ENCODE measurements at regions not wholly inside any gene's neighbourhood (a gene's known extent, or its start where the extent isn't known, plus 50 kb on each side); places are given as distances from the start of the nearest gene placed in this dataset.

DNA sequence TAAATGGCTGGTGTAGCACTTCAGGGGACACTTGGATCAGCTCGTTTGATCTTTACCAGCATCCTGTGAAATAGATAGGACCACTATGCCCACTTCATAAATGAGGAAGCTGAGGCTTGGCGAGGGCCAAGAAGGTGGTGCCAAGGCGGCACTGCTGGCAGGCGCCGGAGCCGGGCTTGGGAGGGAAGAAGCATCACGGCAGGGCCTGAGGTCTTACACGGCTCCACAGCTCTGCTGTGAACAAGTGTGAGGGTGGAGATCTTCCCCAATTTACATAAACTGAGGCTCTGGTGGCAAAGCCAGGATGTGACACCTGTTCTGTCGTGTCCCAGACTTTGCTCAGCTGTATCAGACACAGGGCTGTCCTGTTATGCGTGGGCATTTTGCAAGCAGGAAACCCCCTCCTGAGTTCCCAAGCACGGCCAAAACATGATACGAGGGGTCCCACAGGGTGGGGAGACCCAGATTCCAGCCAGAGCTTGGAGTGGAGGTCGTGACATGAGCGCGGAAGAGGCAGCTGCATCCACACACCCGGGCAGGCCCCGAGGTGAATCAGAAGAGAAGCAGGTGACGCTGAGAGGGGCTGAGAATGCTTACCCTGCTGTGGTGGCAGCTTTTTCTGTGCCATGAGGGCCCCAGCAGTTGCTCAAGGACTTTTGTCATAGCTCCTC, 117.5 kb upstream of the BOD1 start:
- TF ChIP-seq EZH2phosphoT487 (IDR thresholded peaks at IDR 0.05; ENCODE audit: low read depth, severe bottlenecking, unreplicated experiment) = no peak
- TF ChIP-seq CTCF (IDR thresholded peaks at IDR 0.05; ENCODE audit: poor library complexity) = no peak

Data from hepatocyte (in vitro differentiated cells).